ENCODE measurements at regions not wholly inside any gene's neighbourhood (a gene's known extent, or its start where the extent isn't known, plus 50 kb on each side); places are given as distances from the start of the nearest gene placed in this dataset.

GRCh38 chr3:45309876-45310275 lies 78.5 kb upstream of the LARS2 start:
- TF ChIP-seq, protein P1, sequence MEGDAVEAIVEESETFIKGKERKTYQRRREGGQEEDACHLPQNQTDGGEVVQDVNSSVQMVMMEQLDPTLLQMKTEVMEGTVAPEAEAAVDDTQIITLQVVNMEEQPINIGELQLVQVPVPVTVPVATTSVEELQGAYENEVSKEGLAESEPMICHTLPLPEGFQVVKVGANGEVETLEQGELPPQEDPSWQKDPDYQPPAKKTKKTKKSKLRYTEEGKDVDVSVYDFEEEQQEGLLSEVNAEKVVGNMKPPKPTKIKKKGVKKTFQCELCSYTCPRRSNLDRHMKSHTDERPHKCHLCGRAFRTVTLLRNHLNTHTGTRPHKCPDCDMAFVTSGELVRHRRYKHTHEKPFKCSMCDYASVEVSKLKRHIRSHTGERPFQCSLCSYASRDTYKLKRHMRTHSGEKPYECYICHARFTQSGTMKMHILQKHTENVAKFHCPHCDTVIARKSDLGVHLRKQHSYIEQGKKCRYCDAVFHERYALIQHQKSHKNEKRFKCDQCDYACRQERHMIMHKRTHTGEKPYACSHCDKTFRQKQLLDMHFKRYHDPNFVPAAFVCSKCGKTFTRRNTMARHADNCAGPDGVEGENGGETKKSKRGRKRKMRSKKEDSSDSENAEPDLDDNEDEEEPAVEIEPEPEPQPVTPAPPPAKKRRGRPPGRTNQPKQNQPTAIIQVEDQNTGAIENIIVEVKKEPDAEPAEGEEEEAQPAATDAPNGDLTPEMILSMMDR (conservative IDR thresholded peaks at IDR 0.05) = no peak

GRCh38 chr3:45311327-45311726 lies 77.0 kb upstream of the LARS2 start:
- no peak overlapping the region for H3K27ac ChIP-seq
- TF ChIP-seq, protein P1 (conservative IDR thresholded peaks at IDR 0.05) = no peak

More at GRCh38 chr3:45309876-45310275, 78.5 kb upstream of the LARS2 start:
- H3K27ac ChIP-seq = no peak overlapping the region

GRCh38 chr3:45311953-45312801 lies 76.2 kb upstream of the LARS2 start:
- no peak overlapping the region for H3K27ac ChIP-seq
- TF ChIP-seq, protein P1 (conservative IDR thresholded peaks at IDR 0.05) = no peak

GRCh38 chr3:45312836-45313493 lies 75.4 kb upstream of the LARS2 start:
- TF ChIP-seq, protein P1 (conservative IDR thresholded peaks at IDR 0.05) = no peak
- H3K27ac ChIP-seq = no peak overlapping the region

DNA sequence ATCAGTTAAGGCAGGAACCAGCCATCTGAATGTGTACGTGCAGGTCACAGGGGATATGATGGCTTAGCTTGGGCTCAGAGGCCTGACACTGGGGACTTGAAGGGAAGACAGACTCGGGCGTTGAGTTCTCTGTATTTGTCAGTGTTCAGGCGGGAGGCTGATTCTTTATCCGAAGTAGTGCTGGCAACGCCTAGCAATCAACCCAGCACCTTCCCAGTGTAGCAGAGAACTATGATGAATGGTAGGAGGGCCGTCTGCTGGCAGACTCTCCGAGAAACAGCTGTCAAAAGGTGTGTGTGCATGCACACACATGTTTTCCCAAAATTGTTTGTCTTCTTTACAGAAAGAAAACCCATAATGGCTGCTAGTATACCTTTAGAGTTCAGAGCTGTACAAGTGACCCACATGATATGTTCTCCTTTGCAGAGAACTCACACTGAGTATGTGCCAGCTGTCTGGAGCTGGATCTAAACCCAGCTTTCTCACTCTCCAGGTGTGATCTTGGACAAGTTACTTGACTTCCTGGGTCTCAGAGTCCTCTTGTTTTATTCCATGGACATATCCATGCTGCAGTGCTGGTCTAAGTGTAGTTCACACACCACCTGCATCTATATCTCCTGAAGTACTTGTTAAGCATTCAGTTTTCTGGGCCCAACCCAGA lies 74.5 kb upstream of the LARS2 start:
- H3K27ac ChIP-seq = no peak overlapping the region
- TF ChIP-seq, protein P1 (conservative IDR thresholded peaks at IDR 0.05) = no peak

DNA sequence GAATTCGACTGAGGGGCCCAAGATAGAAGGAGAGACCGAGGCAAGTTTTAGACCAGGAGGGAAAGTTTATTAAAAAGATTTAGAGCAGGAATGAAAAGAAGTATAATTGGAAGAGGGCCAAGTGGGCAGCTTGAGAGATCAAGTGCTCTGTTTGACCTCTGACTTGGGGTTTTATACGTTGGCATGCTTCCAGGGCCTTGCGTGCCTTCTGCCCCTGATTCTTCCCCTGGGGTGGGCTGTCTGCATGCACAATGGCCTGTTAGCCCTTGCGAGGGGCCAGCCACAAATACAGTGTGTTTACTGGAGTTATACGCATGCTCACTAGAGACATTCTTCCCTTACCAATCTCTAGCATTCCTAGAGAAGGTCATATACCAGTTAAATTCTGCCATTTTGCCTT lies 70.7 kb upstream of the LARS2 start:
- TF ChIP-seq, protein P1 (conservative IDR thresholded peaks at IDR 0.05) = no peak
- H3K27ac ChIP-seq = no peak overlapping the region

DNA sequence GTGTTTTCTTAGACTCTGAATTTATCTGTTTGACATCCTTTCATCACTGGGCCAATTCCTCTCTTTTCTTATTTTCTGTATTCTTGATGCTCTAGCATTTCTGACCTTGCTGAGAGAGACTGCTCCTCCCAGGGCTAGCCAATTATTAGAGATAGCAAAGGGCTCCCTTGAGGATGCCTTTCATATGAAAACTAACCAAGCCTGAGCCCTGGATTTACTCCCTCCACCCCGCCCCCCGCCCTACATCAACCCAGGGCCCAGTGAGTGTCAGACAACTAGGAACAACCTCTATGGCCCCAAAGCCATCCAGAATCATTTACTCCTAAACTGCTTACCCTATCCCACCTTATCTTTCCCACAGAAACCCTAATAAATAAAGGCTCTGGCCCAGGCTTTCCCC lies 69.7 kb upstream of the LARS2 start:
- TF ChIP-seq, protein P1 (conservative IDR thresholded peaks at IDR 0.05) = no peak
- no peak overlapping the region for H3K27ac ChIP-seq

All from VCaP (cell line).